K562 (cell line): ENCODE measurements at regions not wholly inside any gene's neighbourhood (a gene's known extent, or its start where the extent isn't known, plus 50 kb on each side); places are given as distances from the start of the nearest gene placed in this dataset.

ENCODE experiments used
- ARHGAP35 ChIP-seq: fragments of 450-650 bp; IDR thresholded peaks from 2 replicates; pipeline ENCODE4 v1.6.1; 2018; ENCODE audit not compliant: partially characterized antibody
- E2F6 ChIP-seq, 2 experiments: IDR thresholded peaks; 2 replicates each; pipeline ENCODE4 v1.6.1; 2011; ENCODE audit warnings: borderline replicate concordance in 1 of 2, control low read depth in 1 of 2, low read depth in 1 of 2, low read length in 1 of 2, mild to moderate bottlenecking in 1 of 2, mixed read lengths in 1 of 2, moderate library complexity in 1 of 2; ENCODE audit not compliant: insufficient read depth in 1 of 2, insufficient read length in 1 of 2, poor library complexity in 1 of 2, severe bottlenecking in 1 of 2; ENCODE audit errors: extremely low read depth in 1 of 2
- GATA2 ChIP-seq: sonication (generic); formaldehyde crosslinking; IDR thresholded peaks from 2 replicates; pipeline ENCODE4 v1.4.0; 2020; ENCODE audit warnings: mild to moderate bottlenecking, missing genetic modification reagents
- PRMT5 ChIP-seq: sonication (generic); formaldehyde crosslinking; IDR thresholded peaks from 2 replicates; pipeline ENCODE4 v1.5.0; 2020; ENCODE audit warnings: missing genetic modification reagents
- RBM22 ChIP-seq: fragments of 200-400 bp; formaldehyde crosslinking; IDR thresholded peaks from 2 replicates; pipeline ENCODE4 v1.6.1; 2018; ENCODE audit warnings: low read length, low read depth; ENCODE audit not compliant: poor library complexity, severe bottlenecking
- RNF2 ChIP-seq: sonication (generic); IDR thresholded peaks from 2 replicates; pipeline ENCODE4 v1.6.1; 2016
- TAF1 ChIP-seq: IDR thresholded peaks from 2 replicates; pipeline ENCODE4 v1.6.1; 2011; ENCODE audit warnings: mild to moderate bottlenecking, low read length, moderate library complexity; ENCODE audit not compliant: insufficient read depth, control insufficient read depth, severe bottlenecking; ENCODE audit errors: extremely low read depth

- TF ChIP-seq E2F6 (IDR thresholded peaks at IDR 0.05; ENCODE audit: borderline replicate concordance in 1 of 2, extremely low read depth in 1 of 2, insufficient read depth in 1 of 2, insufficient read length in 1 of 2, low read depth in 1 of 2, low read length in 1 of 2, poor library complexity in 1 of 2, severe bottlenecking in 1 of 2): no peak
- TF ChIP-seq GATA2: no peak
- TF ChIP-seq TAF1: no peak
- TF ChIP-seq RBM22: no peak
- no peak for TF ChIP-seq PRMT5 (CRISPR knock-in tag)
- TF ChIP-seq RNF2: no peak
- no peak for TF ChIP-seq ARHGAP35
Measured at GRCh38 chr2:151091583-151091982, 170.1 kb downstream of the RBM43 start.
